A549 (cell line): ENCODE measurements at regions not wholly inside any gene's neighbourhood (a gene's known extent, or its start where the extent isn't known, plus 50 kb on each side); places are given as distances from the start of the nearest gene placed in this dataset.

Experiments
- CEBPB ChIP-seq, 2 experiments: fragments of >200 bp in 1 of 2; sonication (Bioruptor Twin) in 1 of 2; formaldehyde crosslinking in 1 of 2; IDR thresholded peaks; 2 replicates each; pipeline ENCODE4 v1.6.1; 2012 to 2016
- CTCF ChIP-seq: fragments of >200 bp; sonication (Bioruptor Twin); formaldehyde crosslinking; IDR thresholded peaks from 3 replicates; pipeline ENCODE4 v1.5.1; 2016
- HES2 ChIP-seq: fragments of >200 bp; sonication (Bioruptor Twin); formaldehyde crosslinking; IDR thresholded peaks from 2 replicates; pipeline ENCODE4 v1.6.1; 2016
- JUNB ChIP-seq: fragments of >200 bp; sonication (Bioruptor Twin); formaldehyde crosslinking; IDR thresholded peaks from 2 replicates; pipeline ENCODE4 v1.6.1; 2016
- POLR2A ChIP-seq: IDR thresholded peaks from 2 replicates; pipeline ENCODE4 v1.6.1; 2012; ENCODE audit warnings: mild to moderate bottlenecking, low read length
- RARB ChIP-seq: fragments of 250-450 bp; sonication (Bioruptor Pico); IDR thresholded peaks from 2 replicates; pipeline ENCODE4 v1.8.0; 2021; ENCODE audit warnings: mild to moderate bottlenecking, moderate library complexity
- RFX5 ChIP-seq: fragments of 450-650 bp; IDR thresholded peaks from 2 replicates; pipeline ENCODE4 v1.7.1; 2014; ENCODE audit warnings: antibody characterized with exemption, mild to moderate bottlenecking, moderate library complexity
- SMC3 ChIP-seq: fragments of >200 bp; sonication (Bioruptor Twin); formaldehyde crosslinking; IDR thresholded peaks from 3 replicates; pipeline ENCODE4 v1.6.1; 2018; ENCODE audit warnings: inconsistent platforms

- TF ChIP-seq HES2: no peak
- TF ChIP-seq RFX5: no peak
- TF ChIP-seq RARB: no peak
- no peak for TF ChIP-seq CTCF
- TF ChIP-seq CEBPB (IDR thresholded peaks at IDR 0.05): no peak
- no peak for TF ChIP-seq POLR2A
- no peak for TF ChIP-seq SMC3
- no peak for TF ChIP-seq JUNB
Measured at GRCh38 chr17:34131386-34131785, 123.7 kb upstream of the CCL2 start.
